Retina (tissue), 1 donor: ENCODE measurements at regions not wholly inside any gene's neighbourhood (a gene's known extent, or its start where the extent isn't known, plus 50 kb on each side); places are given as distances from the start of the nearest gene placed in this dataset.
"Not testable (repeated sequence)": the region's sequence is repeated elsewhere in the genome, so short reads cannot be mapped to it uniquely, and the experiment has no call there.

Source experiments
- DNase-seq: peaks from one replicate; pipeline ENCODE4 v3.0.0-alpha.2; 2016

DNA sequence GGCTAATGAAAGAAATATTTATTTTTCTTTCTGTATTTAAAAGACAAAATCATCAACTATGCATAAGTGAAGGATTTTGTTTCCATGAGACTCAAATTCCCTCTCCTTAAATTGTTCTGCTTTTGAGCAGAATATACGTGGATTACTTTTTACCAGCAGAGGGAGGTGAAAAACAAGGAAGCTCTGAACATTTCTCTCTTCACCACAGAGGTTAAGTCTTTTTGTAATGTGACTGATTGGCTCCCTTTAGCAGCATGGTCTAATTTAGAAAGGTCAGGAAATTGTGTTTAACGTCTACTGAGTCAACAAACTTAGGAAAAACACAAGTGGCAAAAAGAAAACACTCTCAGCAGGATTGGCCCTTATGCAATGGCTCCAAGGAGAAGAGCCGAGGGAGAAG is 55.1 kb upstream of the F9 start:
- DNase-seq = no peak

DNA sequence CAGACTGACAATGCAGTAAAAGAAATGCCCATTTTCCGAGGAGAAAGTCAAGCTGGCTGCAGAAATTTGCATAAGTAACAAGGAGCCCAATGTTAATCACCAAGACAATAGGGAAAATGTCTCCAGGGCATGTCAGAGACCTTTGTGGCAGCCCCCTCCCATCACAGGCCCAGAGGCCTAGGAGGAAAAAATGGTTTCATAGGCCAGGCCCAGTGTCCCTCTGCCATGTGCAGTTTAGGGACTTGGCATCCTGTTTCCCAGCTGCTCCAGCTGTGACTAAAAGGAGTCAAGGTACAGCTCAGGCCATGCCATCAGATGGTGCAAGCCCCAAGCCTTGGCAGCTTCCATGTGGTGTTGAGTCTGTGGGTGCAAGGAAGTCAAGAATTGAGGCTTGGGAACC is 68.6 kb upstream of the F9 start:
- DNase-seq = not testable (repeated sequence)

DNA sequence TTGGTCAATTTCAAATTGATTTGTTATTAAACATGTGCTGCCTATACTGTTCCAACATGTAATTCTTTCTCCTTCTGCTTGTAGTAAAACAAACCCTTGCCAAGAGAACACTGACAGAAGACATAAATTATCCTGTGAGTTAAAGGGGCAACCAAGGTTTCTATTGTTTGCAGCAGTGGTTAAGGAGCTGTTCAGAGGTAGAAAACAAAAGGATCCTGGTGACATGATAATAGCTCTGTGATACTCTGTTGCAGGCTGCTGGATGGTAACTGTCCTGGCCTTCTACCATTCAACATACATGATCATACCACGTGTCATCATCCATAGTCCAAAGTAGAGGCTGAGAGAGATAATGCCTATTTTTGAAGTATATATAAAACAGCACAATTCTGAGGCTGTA is 75.8 kb upstream of the F9 start:
- DNase-seq = no peak

DNA sequence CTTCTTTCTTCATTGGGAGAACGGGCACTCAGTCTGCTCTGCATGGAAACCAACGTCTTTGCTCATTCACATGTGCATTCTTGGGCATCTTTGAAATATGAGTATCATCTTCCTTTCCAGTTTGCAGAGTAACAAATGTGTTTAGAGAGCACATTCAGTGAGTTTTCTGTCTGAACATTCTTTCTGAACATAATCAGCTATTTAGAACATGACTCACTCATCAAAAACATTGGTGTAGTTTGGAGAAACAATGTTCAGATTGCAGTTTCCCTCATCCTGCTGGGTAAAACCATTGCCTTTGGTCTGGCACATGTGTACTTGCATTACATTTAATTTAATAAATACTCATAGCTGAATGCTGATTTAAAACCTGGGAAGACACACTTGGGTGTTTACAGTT is 81.5 kb upstream of the F9 start:
- no peak for DNase-seq

DNA sequence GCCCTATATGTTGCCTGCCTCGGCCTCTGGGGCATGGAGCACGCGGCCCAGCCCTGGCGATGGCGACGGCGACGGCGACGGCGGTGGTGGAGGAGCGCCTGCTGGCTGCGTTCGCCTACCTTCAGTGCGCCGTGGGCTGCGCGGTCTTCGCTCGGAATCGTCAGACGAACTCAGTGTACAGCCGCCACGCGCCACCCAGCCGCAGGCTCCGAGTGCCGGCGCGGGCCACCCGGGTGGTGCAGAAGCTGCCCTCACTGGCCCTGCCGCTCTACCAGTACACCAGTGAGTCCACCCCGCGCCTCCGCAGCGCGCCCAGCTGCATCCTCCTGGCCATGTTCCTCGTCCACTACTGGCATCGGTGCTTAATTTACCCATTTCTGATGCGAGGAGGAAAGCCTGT is 83.7 kb upstream of the F9 start:
- no peak for DNase-seq

DNA sequence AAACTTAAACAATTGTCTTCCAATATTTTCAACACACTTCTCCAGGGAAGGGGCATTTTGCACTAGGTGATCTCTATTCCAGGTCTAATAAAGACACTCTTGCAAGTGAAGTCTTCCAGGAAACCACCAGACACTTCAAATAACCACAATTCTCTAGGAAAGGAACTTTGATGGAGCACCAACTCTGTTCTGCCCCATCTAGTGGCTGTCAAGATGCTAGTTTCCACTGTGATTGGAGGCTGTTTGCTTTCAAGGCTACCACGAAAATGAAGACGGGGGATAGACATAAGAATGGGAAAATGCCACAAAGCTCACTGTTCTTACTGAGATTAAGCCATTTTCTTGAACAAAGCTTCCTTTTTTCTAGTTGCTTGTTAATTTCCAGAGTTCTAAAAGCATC is 100.6 kb upstream of the F9 start:
- no peak for DNase-seq

DNA sequence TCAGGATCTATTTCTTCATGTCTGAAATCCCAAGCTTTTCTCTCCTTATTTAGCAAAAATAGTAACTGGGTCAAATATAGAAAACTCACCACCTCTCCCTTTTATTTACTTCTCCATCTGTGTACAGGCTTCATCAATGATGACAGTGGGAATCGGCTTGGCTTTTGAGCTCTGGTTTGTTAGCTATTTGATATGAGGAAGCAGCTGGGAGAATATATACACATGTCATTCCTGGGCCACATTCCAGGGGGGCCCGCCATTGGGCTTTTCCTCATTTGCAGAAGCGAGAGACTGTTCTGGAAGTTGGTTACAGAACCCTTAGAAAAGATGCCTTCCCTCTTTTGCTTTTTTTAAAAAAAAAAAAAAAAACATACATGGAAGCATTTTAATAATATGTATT is 107.4 kb upstream of the F9 start:
- no peak for DNase-seq

DNA sequence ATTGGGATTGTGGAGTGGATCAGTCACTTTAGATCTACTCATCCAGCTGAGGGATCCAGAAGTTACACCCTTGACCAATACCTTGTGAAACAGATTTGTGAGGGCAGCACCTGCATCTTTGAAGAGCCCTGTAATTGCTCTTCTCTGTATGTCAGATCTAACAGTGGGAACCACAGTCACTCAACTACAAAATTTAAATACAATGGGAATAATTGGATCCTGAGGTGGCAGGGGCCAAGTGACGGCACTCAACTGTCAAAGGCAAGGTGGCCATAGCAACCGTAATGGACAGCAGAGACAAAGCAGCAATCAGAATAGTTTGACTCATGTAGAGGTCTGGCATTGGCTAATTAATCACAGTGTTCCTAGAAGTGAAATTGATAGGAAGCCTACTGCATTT is 132.3 kb upstream of the F9 start:
- DNase-seq = not testable (repeated sequence)

DNA sequence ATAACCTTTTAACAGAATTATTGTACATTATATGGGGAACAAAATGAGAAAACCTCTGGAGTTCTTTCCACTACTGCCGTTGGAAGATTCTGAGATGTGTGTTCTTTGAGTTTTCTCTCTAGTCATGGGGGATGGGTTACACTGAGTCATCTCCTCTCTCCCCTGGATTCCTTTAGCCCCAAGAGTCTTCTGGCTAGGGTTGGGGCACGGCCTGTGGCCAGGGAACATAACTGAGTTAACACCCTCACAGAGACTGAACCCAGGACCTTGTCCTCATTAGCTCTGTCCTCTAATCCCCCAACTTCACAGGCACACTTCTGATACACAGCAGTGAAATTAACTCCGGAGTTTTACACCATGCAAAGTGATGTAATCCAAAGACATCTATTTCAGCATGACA is 142.3 kb upstream of the F9 start:
- DNase-seq = no peak

DNA sequence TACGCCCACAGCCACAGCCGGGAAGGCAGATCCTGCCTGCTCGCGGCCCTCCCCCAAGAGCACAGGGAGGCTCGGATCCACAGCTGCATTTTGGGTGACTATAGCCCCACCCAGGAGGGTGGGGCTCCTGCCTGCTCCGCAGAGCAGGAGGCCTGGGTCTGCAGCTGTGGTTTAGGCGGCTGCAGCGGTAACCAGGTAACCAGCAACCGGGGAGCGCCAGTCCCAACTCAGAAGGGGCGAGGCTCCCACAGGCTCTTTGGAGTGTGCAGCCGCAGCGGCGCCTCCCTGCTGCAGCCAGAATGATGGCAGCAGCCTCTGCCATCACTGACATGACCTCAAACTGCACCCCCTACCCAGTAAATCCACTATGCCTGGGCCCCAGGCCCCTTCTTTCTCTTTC is 148.0 kb upstream of the F9 start:
- DNase-seq = no peak

DNA sequence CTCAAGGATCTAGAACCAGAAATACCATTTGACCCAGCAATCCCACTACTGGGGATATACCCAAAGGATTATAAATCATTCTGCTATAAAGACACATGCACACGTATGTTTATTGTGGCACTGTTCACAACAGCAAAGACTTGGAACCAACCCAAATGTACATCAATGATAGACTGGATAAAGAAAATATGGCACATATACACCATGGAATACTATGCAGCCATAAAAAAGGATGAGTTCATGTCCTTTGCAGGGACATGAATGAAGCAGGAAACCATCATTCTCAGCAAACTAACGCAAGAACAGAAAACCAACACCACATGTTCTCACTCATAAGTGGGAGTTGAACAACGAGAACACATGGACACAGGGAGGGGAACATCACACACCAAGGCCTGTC is 154.0 kb upstream of the F9 start:
- DNase-seq = not testable (repeated sequence)

DNA sequence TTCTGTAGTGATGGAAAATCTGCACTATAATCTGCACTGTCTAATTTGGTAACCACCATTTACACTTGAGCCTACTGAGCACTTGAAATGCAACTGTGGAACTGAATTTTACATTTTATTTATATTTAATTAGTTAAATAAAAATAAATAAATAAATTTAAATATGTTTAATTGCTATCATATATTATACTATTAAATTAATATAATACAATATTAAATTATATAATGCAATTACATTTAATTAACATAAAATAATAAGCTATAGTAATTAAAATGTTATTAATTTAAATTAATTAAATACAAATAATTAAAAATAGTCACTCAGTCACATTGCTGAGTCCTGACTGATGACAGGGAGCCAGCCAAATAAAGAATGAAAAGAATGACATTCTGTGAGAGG is 170.2 kb upstream of the F9 start:
- DNase-seq = no peak

DNA sequence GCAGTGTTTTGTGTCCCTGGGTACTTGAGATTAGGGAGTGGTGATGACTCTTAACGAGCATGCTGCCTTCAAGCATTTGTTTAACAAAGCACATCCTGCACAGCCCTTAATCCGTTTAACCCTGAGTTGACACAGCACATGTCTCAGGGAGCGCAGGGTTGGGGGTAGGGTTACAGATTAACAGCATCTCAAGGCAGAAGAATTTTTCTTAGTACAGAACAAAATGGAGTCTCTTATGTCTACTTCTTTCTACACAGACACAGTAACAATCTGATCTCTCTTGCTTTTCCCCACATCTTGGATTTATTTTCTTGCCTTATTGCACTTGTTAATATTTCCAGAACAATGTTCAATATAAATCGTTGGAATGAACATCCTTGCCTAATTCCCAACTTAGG is 187.9 kb upstream of the F9 start:
- not testable (repeated sequence) for DNase-seq

DNA sequence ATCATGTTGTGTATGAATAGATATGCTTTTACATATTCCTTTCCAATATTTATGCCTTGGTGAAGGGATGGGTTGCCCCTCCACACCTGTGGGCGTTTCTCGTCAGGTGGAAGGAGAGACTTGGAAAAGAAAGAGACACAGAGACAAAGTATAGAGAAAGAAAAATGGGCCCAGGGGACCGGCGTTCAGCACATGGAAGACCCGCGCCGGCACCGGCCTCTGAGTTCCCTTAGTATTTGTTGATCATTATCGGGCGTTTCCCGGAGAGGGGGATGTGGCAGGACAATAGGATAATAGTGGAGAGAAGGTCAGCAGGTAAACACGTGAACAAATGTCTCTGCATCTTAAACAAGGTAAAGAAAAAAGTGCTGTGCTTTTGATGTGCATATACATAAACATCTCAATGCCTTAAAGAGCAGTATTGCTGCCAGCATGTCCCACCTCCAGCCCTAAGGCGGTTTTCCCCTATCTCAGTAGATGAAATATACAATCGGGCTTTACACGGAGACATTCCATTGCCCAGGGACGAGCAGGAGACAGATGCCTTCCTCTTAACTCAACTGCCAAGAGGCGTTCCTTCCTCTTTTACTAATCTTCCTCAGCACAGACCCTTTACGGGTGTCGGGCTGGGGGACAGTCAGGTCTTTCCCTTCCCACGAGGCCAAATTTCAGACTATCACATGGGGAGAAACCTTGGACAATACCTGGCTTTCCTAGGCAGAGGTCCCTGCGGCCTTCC is 188.5 kb upstream of the F9 start:
- DNase-seq = not testable (repeated sequence)

DNA sequence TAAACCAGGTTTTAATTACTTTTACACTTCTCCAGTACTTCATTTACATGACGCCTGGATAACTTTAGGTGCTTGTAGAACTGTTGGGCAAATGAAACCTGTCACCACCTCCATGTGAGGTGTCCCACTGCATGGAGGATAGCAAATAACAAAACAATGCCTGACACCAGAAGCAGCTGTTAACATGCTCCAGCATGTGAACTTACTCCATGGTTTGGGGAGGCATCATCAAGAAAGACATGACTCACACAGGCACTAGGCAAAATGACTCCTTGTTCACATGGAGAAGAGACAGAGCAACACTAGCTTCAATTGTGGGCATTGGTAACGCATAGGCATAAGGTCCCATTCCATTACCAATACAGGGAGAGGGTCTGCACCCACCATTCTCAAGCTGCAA is 198.1 kb upstream of the F9 start:
- DNase-seq = no peak

DNA sequence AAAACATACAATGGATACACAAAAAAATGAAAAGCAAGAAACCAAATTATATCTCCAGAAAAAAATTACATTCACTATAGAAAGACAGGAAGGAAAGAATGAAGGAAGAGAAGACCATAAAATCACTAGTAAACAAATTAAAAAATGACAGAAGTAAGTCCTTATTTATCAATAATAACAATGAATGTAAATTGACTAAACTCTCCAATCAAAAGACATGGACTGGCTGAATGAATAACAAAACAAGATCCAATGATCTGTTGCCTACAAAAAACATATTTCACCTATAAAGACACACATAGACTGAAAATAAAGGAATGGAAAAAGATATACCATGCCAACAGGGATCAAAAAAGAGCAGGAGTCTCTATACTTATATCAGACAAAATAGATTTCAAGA is 203.2 kb upstream of the F9 start:
- DNase-seq = no peak

DNA sequence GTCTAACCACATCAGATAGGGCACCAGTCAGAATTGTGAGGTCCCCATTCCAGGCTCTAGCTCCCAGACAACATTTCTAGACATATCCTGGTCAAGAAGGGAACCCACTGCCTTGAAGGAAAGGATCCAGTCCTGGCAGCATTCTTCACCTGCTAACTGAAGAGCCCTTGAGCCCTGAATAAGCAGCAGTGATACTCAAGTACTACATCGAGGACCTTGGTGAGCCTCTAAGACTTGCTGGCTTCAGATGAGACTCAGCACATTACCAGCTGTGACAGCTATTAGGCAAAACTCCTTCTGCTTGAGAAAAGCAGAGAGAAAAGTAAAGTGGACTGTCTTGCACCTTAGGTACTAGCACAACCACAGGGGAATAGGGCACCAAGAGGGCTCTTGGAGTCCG is 205.8 kb upstream of the F9 start:
- DNase-seq = no peak

DNA sequence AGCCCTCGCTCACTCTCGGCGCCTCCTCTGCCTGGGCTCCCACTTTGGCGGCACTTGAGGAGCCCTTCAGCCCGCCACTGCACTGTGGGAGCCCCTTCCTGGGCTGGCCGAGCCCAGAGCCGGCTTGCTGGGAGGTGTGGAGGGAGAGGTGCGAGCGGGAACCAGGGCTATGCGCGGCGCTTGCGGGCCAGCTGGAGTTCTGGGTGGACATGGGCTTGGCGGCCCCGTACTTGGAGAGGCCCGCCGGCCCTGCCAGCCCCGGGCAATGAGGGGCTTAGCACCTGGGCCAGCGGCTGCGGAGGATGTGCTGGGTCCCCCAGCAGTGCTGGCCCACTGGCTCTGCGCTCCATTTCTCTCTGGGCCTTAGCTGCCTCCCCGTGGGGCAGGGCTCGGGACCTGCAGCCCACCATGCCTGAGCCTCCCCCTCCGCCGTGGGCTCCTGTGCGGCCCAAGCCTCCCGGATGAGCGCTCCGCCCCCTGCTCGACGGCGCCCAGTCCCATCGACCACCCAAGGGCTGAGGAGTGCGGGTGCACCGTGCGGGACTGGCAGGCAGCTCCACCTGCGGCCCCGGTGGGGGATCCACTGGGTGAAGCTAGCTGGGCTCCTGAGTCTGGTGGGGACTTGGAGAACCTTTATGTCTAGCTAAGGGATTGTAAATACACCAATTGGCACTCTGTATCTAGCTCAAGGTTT is 209.7 kb upstream of the F9 start:
- DNase-seq = not testable (repeated sequence)

DNA sequence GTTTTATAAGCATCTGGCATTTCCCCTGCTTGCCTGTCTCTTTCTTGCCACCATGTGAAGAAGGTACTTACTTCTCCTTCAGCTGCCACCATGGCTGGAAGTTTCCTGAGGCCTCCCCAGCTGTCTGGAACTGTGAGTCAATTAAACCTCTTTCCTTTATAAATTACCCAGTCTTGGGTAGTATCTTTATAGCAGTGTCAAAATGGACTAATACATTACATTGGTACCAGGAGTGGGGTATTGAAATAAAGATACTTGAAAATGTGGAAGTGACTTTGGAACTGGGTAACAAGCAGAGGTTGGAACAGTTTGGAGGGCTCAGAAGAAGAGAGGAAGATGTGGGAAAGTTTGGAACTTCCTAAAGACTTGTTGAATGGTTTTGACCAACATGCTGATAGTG is 223.9 kb upstream of the F9 start:
- not testable (repeated sequence) for DNase-seq

DNA sequence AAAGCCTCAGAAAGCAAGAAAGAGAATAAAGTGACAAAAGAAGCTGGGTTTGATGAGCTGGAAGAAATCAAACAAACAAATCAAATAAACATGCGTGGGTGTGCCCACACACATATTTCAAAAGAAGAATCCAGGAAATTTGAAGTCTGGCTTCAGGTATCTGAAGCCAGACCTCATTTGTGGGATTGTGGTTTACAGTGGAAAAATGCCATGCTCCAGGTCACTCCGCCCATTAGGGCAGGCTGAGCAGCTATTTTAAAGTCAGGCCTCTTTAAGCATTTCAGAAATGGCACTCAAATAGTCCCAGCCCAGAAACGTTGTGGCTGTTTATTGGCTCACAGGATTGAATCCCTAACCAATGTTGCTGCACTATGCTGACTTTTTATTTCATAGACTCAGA is 226.1 kb upstream of the F9 start:
- no peak for DNase-seq

DNA sequence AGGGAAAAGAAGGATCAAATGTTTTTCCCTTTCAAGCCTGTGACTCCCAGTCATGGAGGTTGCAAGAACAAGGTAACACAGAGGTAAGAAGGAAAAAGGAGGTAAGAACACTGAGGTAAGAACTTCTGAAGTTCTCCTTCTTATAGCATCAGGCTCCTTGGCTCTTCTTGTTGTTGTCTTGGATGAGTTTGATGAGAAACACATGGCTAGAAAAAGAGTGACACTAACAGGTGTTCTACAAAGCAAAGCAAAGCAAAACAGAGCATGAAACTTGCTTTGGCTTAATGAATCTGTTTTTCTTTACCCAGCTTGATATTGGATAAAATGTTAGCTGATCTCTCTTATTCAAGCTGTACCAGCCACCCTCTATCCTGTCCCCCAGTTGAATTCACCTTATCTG is 231.2 kb upstream of the F9 start:
- DNase-seq = no peak

DNA sequence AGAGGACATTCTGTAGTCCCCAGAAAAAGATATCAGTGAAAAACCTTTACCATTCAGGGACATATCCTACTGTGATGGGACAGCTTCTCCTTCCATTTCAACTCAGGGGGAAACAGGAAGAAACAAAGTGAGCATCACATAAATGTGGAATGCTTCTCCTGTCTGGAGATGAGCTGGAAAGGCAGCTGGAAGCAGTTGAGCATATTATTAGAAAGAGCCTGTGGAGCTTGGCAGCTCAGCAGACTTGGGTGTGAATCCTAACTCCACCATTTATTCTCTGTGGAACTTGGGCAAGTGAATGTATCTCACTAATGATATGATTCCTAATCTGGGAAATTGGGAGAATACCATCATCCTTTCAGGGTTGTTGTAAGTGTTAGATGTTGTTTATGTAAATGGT is 232.1 kb upstream of the F9 start:
- no peak for DNase-seq

DNA sequence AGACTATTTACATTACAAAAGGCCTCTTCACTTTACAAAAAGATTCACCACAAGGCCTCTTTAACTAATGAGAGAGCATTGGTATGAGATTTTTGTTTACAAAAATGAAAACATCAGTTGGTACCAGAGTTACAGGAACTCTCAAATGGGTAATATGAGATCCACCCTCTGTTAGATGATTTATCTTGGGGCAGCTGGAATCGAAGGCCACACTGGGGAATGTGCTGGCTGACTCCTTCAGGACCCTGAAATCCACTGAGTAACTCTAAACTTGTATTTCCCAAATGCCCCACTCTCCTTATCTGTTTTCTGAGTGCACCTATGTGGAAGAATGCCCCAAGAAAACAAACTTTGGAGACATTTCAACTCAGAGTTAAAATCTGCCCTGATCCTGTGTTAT is 232.9 kb upstream of the F9 start:
- no peak for DNase-seq

DNA sequence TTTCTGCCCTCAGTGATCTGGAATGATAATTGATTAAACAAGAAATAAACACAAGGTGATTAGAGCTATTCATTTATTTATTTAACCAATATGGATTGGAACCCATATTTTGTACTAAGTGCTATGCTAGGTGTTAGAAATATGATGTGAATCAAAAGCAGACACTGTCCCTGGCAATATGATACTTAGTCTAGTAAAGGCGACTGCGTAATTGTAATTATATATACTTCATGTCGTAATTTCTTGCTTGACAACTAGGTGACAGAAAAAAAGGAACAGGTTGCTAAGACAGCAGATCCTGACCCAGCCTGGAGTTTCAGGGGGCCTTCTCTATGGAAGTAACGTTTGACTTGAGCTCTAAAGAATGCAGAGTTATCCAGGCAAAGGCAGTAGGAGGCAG is 236.5 kb upstream of the F9 start:
- DNase-seq = no peak

DNA sequence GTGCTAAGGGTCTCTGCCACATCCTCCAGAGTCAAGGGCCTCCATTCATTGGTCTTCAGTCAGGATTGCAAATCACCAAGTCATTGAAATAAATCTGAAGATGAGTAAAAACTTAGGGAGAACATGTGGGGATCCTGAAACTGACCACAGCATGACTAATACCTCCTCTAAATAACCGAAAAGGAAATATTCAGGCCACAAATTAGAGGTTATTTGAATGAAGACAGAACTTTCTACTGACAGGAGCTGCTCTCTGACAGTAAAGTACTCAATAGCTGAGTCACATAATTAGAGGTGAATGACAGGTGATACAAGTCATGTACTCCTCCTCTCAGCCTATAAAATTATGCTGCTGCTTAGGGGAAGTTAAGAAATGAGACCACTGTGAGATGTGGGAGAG is 240.2 kb upstream of the F9 start:
- no peak for DNase-seq
